Esophagus muscularis mucosa (tissue), 4 donors: ENCODE measurements at regions not wholly inside any gene's neighbourhood (a gene's known extent, or its start where the extent isn't known, plus 50 kb on each side); places are given as distances from the start of the nearest gene placed in this dataset.
A peak's percentile ranks its signal among the peaks of the same experiment; 100 is the strongest.

Experiments used
- DNase-seq: peaks from one replicate; pipeline ENCODE4 v3.0.0-alpha.2; 2017; ENCODE audit errors: extremely low spot score
- H3K27ac ChIP-seq, 4 donors: fragments of 200-600 bp; sonication (generic); replicated peaks in 1 of 4; 1 replicate in 3 of 4; 2 replicates in 1 of 4; pipeline ENCODE4 v1.5.1; 2016 to 2019; ENCODE audit warnings: mild to moderate bottlenecking in 1 of 4
- H3K27me3 ChIP-seq, 4 donors: fragments of 200-600 bp; sonication (generic); one replicate each; pipeline versions ENCODE4 v1.5.1 to v1.6.0; 2016 to 2019
- H3K36me3 ChIP-seq, 4 donors: fragments of 200-600 bp; sonication (generic); one replicate each; pipeline ENCODE4 v1.5.1; 2016 to 2019
- H3K4me1 ChIP-seq, 4 donors: fragments of 200-600 bp; sonication (generic); one replicate each; pipeline ENCODE4 v1.5.1; 2016 to 2019
- H3K4me3 ChIP-seq, 4 donors: fragments of 200-600 bp; sonication (generic); 1 replicate in 2 of 4; 2 replicates in 2 of 4; pipeline ENCODE4 v1.5.1; 2016 to 2019; ENCODE audit warnings: mild to moderate bottlenecking in 4 of 4, moderate library complexity in 1 of 4
- H3K9me3 ChIP-seq, 4 donors: fragments of 200-600 bp; sonication (generic); 1 replicate in 3 of 4; 2 replicates in 1 of 4; pipeline ENCODE4 v1.5.1; 2016 to 2019
- EP300 ChIP-seq: sonication (generic); formaldehyde crosslinking; IDR thresholded peaks from one replicate; pipeline ENCODE4 v1.6.1; 2017; ENCODE audit warnings: antibody characterized with exemption
- POLR2A ChIP-seq: fragments of 450-650 bp; IDR thresholded peaks from one replicate; pipeline ENCODE4 v1.6.1; 2017; ENCODE audit warnings: antibody characterized with exemption, moderate library complexity, mild to moderate bottlenecking, low read depth
- POLR2AphosphoS5 ChIP-seq, 2 donors: sonication (generic); formaldehyde crosslinking; IDR thresholded peaks; one replicate each; pipeline ENCODE4 v1.6.1; 2017; ENCODE audit warnings: antibody characterized with exemption in 2 of 2
- WGBS: methylation state at CpG from one replicate; pipeline ENCODE4 v1.1.5; 2018; 5-methylcytosine and 5-hydroxymethylcytosine counted together
- intact Hi-C: fragments of 100-400 bp; cut with DNase I; formaldehyde crosslinking; loops from one replicate; pipeline ENCODE4 v1.15.1; 2023
- TF ChIP-seq, protein P1 (sequence below), 3 experiments: fragments of 200-600 bp in 2 of 3; fragments of 450-650 bp in 1 of 3; sonication (generic) in 2 of 3; IDR thresholded peaks; one replicate each; pipeline ENCODE4 v1.5.1; 2017 to 2019; ENCODE audit warnings: antibody characterized with exemption in 3 of 3, mild to moderate bottlenecking in 2 of 3, moderate library complexity in 1 of 3

GRCh38 chr1:36576118-36576517 is 93.4 kb upstream of the CSF3R start:
- H3K4me3 ChIP-seq: no peak overlapping the region
- peaks cover 0 to 86% (median 12%) of the 10 kb centered on the region in 4 donors for H3K27me3 ChIP-seq
- H3K27ac ChIP-seq: no peak overlapping the region
- TF ChIP-seq EP300: no peak
- no peak for TF ChIP-seq POLR2AphosphoS5 (IDR thresholded peaks at IDR 0.05)
- TF ChIP-seq, protein P1, sequence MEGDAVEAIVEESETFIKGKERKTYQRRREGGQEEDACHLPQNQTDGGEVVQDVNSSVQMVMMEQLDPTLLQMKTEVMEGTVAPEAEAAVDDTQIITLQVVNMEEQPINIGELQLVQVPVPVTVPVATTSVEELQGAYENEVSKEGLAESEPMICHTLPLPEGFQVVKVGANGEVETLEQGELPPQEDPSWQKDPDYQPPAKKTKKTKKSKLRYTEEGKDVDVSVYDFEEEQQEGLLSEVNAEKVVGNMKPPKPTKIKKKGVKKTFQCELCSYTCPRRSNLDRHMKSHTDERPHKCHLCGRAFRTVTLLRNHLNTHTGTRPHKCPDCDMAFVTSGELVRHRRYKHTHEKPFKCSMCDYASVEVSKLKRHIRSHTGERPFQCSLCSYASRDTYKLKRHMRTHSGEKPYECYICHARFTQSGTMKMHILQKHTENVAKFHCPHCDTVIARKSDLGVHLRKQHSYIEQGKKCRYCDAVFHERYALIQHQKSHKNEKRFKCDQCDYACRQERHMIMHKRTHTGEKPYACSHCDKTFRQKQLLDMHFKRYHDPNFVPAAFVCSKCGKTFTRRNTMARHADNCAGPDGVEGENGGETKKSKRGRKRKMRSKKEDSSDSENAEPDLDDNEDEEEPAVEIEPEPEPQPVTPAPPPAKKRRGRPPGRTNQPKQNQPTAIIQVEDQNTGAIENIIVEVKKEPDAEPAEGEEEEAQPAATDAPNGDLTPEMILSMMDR (IDR thresholded peaks at IDR 0.05): peak; percentile 39 to 80 (median 50)
- no peak for TF ChIP-seq POLR2A
- no peak for DNase-seq
- WGBS: 0% methylated on average over 5 of the region's 7 CpGs
- H3K36me3 ChIP-seq: no peaks in the 10 kb centered on the region
- intact Hi-C loops: loop anchor here (5.0 kb wide), 1 partner anchor 856 kb away; no protein-coding TSS in a partner anchor
- no peaks in the 10 kb centered on the region for H3K4me1 ChIP-seq
- H3K9me3 ChIP-seq: no peaks in the 10 kb centered on the region

DNA sequence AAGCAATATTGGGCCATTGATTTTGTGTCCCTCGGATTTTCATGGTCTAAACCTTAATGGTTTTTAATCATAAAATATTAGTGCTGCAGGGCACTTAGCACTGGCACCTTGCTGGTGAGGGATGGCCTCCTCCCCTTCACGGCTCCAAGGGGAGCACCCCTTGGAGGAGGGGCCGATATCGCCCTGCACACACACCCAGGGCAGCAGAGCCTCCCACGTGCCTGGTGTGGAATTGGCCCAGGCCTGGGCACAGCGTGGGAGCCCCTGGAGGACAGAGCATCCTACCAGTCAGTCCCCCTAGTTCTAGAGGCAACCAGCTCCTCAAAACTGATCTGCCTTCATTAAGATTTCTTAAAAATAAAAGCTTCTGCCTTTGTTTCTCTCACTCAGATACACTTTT is 90.7 kb upstream of the CSF3R start:
- Histone ChIP-seq H3K9me3 (no peaks in the 10 kb centered on the region), H3K4me1 (no peaks in the 10 kb centered on the region), H3K27me3 (peaks cover 0 to 71% (median 12%) of the 10 kb centered on the region in 4 donors), H3K4me3 (no peak overlapping the region), H3K27ac (no peak overlapping the region), H3K36me3 (no peaks in the 10 kb centered on the region)
- TF ChIP-seq POLR2AphosphoS5 (IDR thresholded peaks at IDR 0.05): no peak
- DNase-seq: no peak
- intact Hi-C loops: no loop called here
- 57% methylated on average over 4 of the region's 6 CpGs for WGBS

DNA sequence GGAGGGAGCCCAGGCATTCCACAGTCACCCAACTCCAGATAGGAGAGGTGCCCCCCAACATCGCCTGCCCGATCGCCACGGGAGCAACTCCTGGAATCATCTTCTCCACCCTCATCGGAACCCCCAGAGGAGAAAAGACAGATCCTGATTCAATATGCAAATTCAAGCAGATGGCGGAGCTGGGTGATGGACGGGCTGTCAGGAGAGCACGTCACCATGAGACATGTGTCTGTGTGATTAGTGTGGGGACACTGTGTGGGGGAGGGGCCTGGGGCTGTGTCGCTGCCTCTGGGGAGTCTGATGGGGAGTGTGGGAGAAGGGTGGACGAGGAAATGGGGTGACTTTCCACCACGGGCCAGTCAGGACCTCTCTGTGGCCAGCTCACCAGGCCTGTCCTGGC is 90.2 kb upstream of the CSF3R start:
- WGBS: 30% methylated on average over 6 of the region's 11 CpGs
- Histone ChIP-seq H3K36me3 (no peaks in the 10 kb centered on the region), H3K27me3 (peaks cover 0 to 66% (median 12%) of the 10 kb centered on the region in 4 donors), H3K9me3 (no peaks in the 10 kb centered on the region), H3K4me3 (no peak overlapping the region), H3K4me1 (no peaks in the 10 kb centered on the region), H3K27ac (no peak overlapping the region)
- TF ChIP-seq, protein P1 (IDR thresholded peaks at IDR 0.05): no peak
- no peak for TF ChIP-seq POLR2AphosphoS5 (IDR thresholded peaks at IDR 0.05)
- no peak for TF ChIP-seq POLR2A
- TF ChIP-seq EP300: no peak
- no peak for DNase-seq
- intact Hi-C loops: no loop called here

DNA sequence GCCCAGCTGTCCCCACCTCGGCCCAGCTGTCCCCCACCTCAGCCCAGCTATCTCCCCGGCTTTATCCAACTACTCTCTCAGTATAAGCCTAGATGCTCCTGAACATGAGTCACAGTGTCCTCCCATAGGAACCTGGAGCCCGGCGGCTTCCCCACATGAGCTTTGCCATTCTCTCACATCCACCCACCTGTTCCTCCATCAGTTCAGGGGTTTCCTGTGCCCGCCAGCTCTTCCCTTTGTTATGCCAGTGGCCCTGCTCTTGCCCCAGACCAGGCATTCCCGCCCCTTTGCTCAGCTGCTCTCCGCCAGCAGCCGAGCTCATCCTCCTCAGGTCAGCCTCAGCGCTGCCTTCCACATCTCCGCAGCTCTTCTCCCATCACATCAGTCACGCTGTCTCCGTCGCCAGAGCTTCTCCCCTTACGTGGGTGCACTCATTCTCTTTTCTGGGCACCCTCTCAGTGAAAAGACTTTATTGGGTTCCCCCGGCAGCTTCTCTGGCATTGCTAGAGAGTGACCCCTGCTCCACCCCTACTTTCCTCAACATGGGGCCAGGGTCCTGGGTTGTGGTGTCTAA is 89.5 kb upstream of the CSF3R start:
- H3K27me3 ChIP-seq: peaks cover 0 to 59% (median 12%) of the 10 kb centered on the region in 4 donors
- intact Hi-C loops: no loop called here

GRCh38 chr1:36571106-36571505 is 88.4 kb upstream of the CSF3R start:
- Histone ChIP-seq H3K27me3 (peaks cover 0 to 51% (median 10%) of the 10 kb centered on the region in 4 donors), H3K27ac (no peak overlapping the region), H3K4me3 (no peak overlapping the region), H3K36me3 (no peaks in the 10 kb centered on the region), H3K4me1 (no peaks in the 10 kb centered on the region), H3K9me3 (no peaks in the 10 kb centered on the region)
- 85% methylated on average over 1 of the region's 1 CpG for WGBS
- TF ChIP-seq POLR2A (no peak), POLR2AphosphoS5 (IDR thresholded peaks at IDR 0.05) (no peak), EP300 (no peak)
- TF ChIP-seq, protein P1 (IDR thresholded peaks at IDR 0.05): no peak
- intact Hi-C loops: no loop called here
- DNase-seq: no peak

More for the DNA sequence above, 89.5 kb upstream of the CSF3R start:
- no peak for DNase-seq
- Histone ChIP-seq H3K36me3 (no peaks in the 10 kb centered on the region), H3K9me3 (no peaks in the 10 kb centered on the region), H3K4me3 (no peak overlapping the region), H3K27ac (no peak overlapping the region), H3K4me1 (no peaks in the 10 kb centered on the region)
- 52% methylated on average over 15 of the region's 15 CpGs for WGBS
- TF ChIP-seq POLR2AphosphoS5 (IDR thresholded peaks at IDR 0.05) (no peak), POLR2A (no peak), EP300 (no peak)
- TF ChIP-seq, protein P1 (IDR thresholded peaks at IDR 0.05): no peak
